Fibroblast of skin of left biceps (primary cell): ENCODE measurements at regions not wholly inside any gene's neighbourhood (a gene's known extent, or its start where the extent isn't known, plus 50 kb on each side); places are given as distances from the start of the nearest gene placed in this dataset.

ENCODE experiments used
- DNase-seq, 2 experiments: peaks; one replicate each; pipeline ENCODE4 v3.0.0-alpha.2; 2013; ENCODE audit warnings: low read depth in 2 of 2

DNA sequence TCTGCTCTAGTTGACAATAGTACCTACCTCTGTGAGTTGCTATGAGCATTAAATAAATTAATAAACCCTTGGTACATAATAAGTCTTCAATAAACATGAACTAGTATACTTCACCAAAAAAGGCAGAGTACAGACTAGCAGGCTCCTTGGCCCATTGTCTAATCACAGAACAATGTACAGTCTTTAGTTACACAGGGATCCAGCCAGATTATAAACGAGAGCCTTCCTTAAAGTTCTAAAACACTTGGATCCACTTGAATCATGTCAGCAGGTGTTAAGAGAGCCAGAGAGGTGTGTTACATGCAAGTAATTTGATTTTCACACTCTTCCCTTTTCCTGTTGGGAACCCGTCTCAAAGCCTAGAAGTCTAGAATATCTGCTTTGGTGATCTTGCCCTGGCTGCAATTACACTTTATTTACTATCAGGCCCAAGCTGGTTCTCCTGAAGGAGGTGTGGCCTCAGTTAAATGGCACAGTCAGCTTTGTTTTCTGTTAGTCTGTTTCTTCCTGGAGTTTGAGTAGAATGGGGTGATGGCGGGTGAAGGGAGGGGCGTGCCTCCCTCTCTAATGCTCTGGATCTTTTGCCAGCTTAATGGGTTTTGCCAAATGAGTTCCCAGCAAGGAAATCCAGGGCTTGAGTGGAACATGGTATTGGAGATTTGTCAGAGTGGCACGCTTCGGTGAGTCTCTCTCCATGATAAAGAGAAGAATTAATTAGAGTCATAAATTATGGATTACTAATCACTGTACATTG lies 570.9 kb upstream of the CAMK1G start:
- no peak for DNase-seq

DNA sequence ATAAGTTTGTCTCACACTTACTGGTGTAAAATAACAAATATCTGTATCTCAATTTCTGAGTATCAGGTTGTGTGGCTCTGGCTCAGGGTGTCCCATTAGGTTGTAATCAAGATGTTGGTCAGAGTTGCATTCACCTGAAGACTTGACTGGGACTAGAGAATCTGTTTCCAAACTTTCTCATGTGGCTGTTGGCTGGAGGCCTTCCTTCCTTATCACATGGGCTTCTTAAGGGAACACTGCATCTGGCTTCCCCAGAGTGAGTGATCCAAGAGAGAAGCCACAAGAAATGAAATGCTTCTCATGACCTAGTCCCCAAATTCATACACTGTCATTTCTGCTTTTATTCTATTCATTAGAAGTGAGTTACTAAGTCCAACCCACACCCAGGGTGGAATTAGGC lies 568.4 kb upstream of the CAMK1G start:
- DNase-seq, result no peak

DNA sequence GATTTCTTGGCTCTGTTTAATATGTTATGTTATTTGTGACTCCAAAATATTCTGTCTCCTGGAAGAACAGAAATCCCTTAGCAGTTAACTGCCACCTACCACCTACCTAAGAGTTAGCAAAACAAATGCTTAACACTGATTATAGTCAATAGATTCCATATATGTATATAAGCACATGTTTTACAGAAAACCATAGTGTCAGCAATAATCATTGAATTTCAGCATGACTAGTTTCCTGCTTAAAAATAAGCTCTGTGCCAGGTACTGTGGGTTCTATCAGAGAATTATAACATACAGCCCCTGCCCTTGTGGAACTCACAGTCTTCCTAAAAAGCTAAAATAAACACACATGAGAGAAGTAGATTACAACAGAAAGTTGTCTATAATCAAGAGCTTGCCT lies 561.9 kb upstream of the CAMK1G start:
- no peak for DNase-seq

DNA sequence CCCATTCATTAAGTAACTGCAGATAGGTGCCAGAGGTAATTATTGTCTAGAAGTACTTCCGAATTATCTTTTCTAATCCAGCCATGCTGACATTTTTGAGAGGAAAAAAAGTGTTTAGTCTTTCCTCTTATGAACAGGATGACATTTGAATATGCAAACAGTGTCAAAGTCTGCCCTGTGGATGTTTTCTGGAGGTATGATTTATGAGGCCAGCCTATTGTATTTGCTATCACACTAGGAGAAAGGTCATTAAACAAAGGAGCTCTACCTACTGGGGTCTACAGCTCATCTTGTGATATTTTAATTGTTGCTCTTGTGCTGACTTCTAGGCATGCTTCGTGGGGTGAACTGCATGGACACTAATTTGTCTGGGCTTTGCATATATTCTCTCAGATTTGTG lies 559.7 kb upstream of the CAMK1G start:
- no peak for DNase-seq

DNA sequence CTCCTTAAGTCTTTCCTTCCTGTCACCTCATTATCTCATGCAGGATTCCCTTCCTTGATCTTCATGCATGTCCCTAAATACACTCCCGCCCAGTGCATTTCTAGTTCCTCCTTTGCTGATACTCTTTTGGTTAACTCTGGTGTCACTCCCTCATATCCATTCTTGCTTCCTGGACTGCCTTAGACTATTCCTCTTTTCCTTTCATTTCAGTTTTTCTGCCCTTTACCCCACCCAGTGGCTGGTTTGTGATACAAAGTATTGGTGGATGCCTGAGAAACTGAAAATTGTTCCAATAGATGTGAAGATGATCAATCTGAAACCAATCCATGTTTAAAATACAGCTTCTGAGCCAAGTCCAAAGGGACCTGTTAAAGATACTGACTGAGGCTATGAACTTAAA lies 553.8 kb upstream of the CAMK1G start:
- no peak for DNase-seq

DNA sequence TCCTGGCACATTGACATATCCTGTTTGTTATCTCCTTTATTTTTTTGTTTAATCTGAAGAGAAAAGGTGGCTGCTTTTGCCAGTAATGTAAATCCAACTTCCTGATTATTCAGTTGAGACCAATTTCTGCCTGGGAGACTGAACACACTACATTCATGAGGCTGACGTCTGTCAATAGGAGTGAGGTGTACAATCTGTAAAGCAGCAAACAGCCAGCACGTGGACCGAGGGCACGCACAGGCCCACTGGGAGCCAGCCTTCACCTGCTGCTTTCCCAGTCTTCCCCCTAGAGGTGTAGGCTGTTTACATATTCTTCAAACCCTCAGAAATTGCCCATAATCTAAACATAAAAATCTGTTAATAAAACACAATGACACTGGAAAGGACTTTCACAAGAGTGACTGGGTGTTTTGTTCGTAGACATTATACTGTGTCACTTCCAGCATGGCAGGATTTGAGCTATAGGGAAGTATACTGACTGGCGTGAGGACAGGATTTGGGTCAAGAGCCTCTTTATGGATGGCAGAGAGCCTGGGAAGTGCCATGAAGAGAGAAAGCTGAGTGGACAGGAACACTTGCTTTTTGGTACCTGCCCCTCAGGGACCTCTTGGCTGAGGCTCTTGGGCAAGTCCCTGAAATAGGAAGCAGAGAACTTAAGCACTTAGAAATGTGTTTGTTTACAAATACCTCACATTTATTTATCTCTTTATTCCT lies 552.9 kb upstream of the CAMK1G start:
- no peak for DNase-seq

DNA sequence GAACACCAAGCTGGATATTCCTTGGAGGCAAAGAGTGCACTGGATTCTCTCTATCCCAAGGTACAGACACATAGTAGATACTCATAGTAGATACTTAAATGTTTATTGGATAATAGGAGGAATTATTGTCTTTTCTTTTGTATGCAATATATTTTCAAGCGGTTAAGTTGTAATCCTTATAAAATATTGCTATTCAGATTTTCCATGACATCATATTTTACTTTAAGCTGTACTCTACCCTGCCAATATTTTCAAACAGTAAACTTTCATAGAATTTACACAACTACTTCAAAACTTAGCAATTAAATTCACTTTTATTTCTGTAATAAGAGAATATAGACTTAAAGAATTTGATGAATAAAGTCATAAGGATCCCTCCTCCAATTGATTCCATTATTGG lies 546.5 kb upstream of the CAMK1G start:
- DNase-seq, result no peak

DNA sequence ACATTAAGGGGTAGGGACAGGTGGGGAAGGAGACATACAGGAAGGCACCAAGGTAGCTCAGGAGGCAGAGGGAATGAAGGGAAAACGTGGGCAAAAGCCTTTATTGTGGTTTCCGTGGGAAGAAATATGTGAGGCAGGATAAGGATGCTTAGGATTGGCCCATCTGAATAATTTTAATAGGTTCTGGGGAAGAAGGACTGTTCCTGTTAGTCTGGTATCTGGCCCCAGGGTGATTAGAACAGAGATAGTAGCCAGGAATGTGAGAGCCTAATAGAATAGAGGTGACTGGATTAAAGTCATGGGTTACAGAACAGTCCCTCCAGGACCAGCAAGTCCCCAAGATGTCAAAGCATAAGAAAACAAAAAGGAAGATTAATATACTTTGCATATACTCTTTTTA lies 545.2 kb upstream of the CAMK1G start:
- DNase-seq, result no peak

DNA sequence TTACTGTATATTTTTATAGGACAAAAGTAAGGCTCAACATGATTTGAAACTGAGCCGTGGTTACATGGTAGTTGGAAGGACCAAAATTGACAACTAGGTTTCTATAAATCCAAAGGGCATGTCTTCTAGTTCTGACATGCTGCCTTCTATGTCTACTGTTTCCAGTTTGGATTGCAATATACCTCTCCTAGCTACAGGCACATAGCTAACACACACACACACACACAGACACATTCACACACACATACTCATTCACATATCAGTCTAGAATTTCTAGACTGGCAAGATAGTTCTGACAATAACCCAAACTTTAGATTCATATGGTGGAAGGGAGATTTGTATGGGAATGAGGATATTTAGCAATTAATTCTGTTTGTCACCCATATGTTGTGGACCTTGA lies 544.8 kb upstream of the CAMK1G start:
- DNase-seq, result no peak

DNA sequence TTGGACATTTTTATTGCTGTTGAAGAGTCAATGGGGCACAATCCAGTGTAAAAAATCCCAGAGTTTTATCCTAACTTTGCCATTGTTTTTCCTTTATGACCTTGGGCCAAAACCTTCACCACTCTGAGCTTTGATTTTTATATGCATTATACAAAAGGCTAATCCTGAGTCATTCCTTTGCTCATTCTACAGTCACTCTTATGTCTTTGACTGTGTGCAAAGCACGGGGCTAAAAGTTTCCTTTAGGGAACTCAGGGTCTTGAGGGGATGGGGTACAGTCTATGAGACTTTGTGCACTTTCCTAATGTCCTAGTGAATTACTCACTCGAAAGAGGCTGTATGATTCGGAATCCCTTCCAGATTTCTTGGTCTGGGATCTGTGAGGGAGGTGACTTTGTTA lies 543.2 kb upstream of the CAMK1G start:
- no peak for DNase-seq

DNA sequence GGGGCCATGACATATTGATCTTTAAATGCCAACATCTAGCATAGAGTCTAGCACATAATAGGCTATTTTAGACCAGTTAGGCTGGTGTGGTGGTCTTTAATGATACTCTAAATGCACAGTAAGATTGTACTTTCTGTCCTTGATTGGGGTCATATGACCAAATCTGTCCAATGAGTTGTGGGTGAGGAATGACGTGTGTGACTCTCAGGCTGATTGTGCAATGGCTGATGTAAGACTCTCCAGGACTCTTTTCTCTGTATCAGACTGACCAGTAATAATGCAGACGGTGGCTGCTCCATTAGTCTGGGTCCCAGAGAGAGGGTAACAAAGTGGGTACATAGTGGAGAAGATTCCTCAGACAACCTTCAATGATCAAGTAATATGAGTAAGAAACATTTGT lies 541.6 kb upstream of the CAMK1G start:
- no peak for DNase-seq

DNA sequence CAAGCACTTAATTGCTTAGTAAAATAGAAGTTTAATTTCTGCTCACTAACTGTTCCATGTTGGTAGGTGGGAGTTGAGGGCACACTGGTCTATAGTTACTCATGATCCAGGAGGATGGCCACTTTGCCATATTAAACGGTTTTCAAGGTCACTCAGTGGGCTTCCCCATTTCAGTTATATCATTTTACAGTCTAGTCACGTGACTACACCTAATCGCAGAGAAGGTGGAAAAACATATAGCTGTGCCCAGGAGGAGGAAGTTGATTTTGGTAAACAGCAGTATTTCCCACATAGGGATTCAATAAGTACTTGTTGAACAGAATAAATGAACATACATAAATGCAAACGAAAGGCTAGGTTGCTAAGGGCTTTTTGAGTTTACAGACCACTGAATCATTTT lies 541.1 kb upstream of the CAMK1G start:
- no peak for DNase-seq

DNA sequence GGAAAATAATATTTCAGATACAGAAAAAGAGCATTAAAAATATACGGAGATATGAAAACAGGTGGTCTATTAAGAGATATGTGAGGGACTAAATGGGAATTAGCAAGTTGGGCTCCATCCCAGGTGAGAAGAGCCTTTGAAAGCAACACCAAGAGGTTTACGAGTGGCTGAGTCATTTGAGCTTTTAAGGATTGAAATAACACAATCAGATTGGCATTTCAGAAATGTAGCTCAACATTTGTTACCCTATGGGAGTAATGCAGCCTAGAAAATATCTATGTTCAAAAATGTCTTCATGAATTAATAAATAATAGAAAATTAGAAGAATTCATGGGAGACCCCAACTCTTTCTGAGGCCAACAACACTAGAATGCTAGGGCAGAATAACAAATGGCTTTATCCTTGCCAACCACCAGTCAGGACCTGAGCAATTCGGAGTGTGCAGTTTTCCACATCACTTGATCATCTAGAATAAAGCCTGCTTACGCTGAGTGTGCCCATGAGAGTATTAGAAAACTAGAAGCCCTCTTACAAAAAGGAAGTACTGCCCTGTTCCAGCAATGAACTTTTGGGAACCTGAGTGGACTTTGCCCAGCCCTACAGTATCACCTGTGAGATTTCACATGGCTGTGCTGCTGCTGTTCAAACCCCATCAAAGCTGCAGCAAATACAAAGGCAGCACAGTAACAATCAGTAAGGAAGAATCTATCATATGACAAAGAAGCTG lies 538.0 kb upstream of the CAMK1G start:
- no peak for DNase-seq

DNA sequence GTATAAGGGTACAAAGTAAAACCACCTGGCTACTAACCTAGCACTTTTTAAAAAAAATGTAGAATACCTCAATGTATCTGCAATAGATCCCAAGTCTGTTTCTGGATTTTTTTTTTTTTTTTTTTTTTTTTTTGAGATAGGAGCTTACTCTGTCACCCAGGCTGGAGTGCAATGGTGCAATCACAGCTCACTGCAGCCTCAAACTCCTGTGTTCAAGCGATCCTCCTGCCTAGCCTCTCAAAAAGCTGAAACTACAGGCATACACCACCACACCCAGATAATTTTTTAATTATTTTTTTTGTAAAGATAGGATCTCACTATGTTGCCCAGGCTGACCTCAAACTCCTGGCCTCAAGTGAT lies 537.5 kb upstream of the CAMK1G start:
- no peak for DNase-seq

DNA sequence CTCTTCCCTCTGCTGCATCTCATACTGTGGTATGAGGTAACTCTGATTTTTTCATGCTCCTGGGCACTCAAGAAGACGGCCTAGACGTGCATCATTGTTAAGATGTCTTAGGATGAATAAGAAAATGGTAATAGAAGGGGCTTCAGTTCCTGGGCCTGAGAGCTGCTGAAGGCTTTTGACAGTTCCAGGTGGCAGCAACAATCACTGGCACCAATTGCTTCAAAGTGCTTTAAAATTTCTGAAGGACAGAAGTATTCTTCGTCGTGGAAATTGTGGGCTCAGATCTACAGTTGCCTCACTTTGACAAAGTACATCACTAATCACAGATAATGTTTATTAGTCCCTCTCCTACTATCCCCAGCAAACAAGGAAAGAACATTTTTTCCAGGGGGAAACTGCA lies 536.6 kb upstream of the CAMK1G start:
- DNase-seq, result no peak

DNA sequence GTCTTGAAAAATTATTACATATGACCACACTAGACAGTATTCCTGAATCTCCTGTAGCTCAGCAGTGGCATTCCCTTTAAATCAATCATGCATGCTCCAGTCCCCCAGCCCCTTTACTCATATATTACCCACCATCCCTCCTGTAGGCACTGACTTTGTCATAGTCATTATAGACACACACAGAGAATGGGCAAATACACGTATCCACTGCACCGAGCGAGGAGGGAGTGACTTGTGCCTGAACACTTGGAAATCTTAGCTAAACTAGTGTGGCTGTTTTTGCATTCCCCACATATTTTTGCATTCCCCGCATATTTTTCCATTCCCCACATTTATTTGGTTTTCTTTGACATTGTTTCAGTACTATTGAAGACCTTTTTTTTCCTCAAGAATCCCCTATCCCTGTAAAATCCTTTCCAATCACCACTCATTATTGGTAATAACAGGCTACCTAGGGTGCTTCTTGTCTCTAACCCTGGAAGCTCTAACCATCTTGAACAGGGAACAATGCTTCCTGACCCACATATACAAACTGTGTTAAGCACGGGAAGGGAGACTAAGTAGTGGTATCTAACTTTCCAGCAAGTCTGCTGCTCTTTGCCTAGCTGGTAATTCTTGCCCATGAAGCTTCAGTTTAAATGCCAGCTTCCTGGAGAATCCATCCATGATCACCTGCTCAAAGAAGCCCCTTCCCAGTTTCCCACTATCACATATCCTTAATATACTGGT lies 534.4 kb upstream of the CAMK1G start:
- DNase-seq, result peak; percentile 24 to 32

DNA sequence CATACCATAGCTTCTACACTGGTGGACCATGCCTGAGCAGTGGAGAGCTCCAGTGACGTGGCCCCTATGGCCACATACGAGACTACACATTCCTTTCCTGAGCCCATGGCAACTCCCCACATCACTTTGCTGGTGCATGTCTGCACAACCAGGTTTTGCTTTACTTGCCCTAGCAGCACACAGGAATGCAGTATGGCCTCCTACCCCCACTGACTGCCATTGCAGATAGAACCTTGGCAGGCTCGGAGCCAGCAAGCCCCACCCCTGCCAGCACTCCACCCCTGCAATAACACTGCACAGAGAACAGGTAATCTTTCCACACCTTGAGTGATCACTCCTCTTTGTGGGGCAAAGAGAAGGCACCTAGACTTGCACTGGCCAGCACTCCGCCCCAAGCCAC lies 531.9 kb upstream of the CAMK1G start:
- no peak for DNase-seq

DNA sequence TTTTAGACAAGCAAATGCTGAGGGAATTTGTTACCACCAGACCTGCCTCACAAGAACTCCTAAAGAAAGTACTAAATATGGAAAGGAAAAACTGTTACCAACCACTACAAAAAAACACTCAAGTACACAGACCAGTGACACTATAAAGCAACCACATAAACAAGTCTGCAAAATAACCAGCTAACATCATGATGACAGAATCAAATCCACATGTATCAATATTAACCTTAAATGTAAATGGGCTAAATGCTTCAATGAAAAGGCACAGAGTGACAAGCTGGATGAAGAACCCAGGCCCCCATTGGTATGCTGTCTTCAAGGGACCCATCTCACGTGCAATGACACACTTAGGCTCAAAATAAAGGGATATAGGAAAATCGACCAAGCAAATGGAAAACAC lies 529.9 kb upstream of the CAMK1G start:
- DNase-seq, result no peak

DNA sequence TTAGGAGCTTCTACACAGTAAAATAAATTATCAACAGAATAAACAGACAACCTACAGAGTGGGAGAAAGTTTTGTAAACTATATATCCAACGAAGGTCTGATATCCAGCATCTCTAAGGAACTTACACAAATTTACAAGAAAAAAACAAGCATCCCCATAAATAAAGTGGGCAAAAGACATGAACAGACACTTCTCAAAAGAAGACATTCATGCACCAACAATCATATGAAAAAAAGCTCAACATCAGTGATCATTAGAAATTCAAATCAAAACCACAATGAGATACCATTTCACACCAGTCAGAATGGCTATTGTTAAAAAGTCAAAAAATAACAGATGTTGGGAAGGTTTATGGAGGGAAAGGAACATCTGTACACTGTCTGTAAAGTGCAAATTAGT lies 526.4 kb upstream of the CAMK1G start:
- no peak for DNase-seq

DNA sequence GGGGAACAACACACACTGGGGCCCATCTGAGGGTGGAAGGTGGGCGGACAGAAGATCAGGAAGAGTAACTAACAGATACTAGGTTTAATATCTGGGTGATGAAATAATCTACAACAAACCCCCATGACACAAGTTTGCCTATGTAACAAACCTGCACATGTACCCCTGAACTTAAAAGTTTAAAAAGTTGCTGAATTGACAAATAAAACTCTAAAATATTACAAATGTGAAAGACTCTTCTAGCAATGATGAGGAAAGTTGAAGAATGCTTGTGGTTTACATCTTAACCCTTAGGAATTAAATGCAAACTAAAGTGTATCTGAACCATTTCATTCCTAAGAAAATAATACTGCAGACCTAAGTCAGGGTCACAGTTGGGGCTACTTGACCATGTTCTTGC lies 525.6 kb upstream of the CAMK1G start:
- no peak for DNase-seq

DNA sequence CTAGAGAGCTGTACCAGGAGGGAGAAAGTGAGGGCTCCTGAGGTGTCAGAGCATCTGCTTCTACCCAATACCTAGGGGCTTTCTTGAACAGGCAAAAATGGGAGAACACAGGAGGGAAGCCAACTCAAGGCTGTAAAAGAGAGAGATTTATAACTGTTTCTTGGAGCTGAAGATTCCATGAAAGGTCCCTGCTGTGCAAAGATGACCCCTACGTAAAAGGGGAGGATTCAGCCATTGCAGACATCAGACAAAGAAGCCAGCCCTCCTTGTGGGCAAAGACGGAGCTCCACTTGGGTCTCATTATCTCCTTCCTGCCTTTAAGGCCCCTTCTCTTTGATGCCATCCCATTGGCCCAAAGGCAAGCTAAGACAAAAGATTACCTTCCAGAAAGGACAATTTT lies 524.1 kb upstream of the CAMK1G start:
- no peak for DNase-seq

DNA sequence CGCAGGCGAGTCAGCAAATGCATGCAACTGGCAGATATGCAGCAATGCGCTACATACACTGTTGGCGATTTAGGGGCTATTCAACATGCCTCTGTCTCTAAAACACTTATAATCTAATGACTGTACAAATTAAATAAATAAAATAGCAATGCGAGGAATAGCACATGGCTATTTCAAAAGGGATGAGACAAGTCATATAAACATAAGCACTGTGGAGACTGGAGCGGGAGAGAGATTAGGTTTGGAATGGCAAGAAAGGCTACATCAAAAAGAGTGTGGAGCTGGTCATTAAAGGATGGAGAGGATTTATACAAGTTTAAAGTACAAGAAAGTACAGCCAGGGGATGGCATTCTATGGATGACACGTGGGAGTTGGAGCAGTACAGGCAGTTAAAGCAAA lies 523.5 kb upstream of the CAMK1G start:
- DNase-seq, result no peak
